ENCODE measurements at regions not wholly inside any gene's neighbourhood (a gene's known extent, or its start where the extent isn't known, plus 50 kb on each side); places are given as distances from the start of the nearest gene placed in this dataset.

GRCh38 chr18:73511771-73512503, 635.7 kb downstream of the FBXO15 start:
- no peak for FAIRE-seq
- Histone ChIP-seq H2AFZ (ENCODE audit: control insufficient read depth, low read depth, low read length) (no peak overlapping the region), H4K20me1 (ENCODE audit: control insufficient read depth, insufficient read depth) (no peaks in the 10 kb centered on the region), H3K9me3 (replicated peaks; ENCODE audit: control insufficient read depth, insufficient read depth, low read length) (no peaks in the 10 kb centered on the region), H3K4me2 (ENCODE audit: control insufficient read depth, insufficient read depth) (no peak overlapping the region), H3K36me3 (ENCODE audit: control insufficient read depth in 2 of 2, insufficient read depth in 2 of 2, low read length in 1 of 2) (no peaks in the 10 kb centered on the region), H3K27me3 (replicated peaks in 1 of 2; ENCODE audit: control insufficient read depth in 2 of 2, insufficient read depth in 2 of 2, low read length in 1 of 2) (no peaks in the 10 kb centered on the region), H3K27ac (ENCODE audit: control insufficient read depth, insufficient read depth) (no peak overlapping the region), H3K4me3 (no peak overlapping the region), H3K4me1 (ENCODE audit: control insufficient read depth, insufficient read depth, low read length) (no peaks in the 10 kb centered on the region), H3K9ac (ENCODE audit: control insufficient read depth, insufficient read depth, low read length) (no peak overlapping the region), H3K79me2 (ENCODE audit: control insufficient read depth, insufficient read depth, low read length) (no peaks in the 10 kb centered on the region)
- DNase-seq (ENCODE audit: low read depth, low spot score): no peak
- POLR2A ChIA-PET: no interaction called here
- no peak for ATAC-seq
- RAD21 ChIA-PET (ENCODE audit: unreplicated experiment): no interaction called here
- no TSS peak for BruUV-seq (replicated peaks)
- 31% methylated on average over 12 of the region's 12 CpGs for WGBS (ENCODE audit: insufficient coverage, insufficient replicate concordance, low lambda C conversion rate, missing lambda C conversion rate)
- TF ChIP-seq HDAC6 (IDR thresholded peaks at IDR 0.05; ENCODE audit: unreplicated experiment) (no peak), YY1 (IDR thresholded peaks at IDR 0.05; ENCODE audit: low read depth, low read length) (no peak), CBX3 (IDR thresholded peaks at IDR 0.05; ENCODE audit: borderline replicate concordance, low read depth) (no peak), KLF5 (IDR thresholded peaks at IDR 0.05; ENCODE audit: partially characterized antibody) (no peak), ZNF622 (IDR thresholded peaks at IDR 0.05) (no peak), CEBPB (IDR thresholded peaks at IDR 0.05; ENCODE audit: borderline replicate concordance in 1 of 2, low read depth in 2 of 2, low read length in 2 of 2) (no peak), SUPT20H (IDR thresholded peaks at IDR 0.05; ENCODE audit: borderline replicate concordance, control insufficient read depth, low read depth, low read length) (no peak), MXI1 (IDR thresholded peaks at IDR 0.05; ENCODE audit: low read depth, low read length) (no peak), MTA2 (IDR thresholded peaks at IDR 0.05; ENCODE audit: low read depth) (no peak)
- TF ChIP-seq, protein P1, sequence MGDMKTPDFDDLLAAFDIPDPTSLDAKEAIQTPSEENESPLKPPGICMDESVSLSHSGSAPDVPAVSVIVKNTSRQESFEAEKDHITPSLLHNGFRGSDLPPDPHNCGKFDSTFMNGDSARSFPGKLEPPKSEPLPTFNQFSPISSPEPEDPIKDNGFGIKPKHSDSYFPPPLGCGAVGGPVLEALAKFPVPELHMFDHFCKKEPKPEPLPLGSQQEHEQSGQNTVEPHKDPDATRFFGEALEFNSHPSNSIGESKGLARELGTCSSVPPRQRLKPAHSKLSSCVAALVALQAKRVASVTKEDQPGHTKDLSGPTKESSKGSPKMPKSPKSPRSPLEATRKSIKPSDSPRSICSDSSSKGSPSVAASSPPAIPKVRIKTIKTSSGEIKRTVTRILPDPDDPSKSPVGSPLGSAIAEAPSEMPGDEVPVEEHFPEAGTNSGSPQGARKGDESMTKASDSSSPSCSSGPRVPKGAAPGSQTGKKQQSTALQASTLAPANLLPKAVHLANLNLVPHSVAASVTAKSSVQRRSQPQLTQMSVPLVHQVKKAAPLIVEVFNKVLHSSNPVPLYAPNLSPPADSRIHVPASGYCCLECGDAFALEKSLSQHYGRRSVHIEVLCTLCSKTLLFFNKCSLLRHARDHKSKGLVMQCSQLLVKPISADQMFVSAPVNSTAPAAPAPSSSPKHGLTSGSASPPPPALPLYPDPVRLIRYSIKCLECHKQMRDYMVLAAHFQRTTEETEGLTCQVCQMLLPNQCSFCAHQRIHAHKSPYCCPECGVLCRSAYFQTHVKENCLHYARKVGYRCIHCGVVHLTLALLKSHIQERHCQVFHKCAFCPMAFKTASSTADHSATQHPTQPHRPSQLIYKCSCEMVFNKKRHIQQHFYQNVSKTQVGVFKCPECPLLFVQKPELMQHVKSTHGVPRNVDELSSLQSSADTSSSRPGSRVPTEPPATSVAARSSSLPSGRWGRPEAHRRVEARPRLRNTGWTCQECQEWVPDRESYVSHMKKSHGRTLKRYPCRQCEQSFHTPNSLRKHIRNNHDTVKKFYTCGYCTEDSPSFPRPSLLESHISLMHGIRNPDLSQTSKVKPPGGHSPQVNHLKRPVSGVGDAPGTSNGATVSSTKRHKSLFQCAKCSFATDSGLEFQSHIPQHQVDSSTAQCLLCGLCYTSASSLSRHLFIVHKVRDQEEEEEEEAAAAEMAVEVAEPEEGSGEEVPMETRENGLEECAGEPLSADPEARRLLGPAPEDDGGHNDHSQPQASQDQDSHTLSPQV (IDR thresholded peaks at IDR 0.05): no peak
- TF ChIP-seq, protein P2, sequence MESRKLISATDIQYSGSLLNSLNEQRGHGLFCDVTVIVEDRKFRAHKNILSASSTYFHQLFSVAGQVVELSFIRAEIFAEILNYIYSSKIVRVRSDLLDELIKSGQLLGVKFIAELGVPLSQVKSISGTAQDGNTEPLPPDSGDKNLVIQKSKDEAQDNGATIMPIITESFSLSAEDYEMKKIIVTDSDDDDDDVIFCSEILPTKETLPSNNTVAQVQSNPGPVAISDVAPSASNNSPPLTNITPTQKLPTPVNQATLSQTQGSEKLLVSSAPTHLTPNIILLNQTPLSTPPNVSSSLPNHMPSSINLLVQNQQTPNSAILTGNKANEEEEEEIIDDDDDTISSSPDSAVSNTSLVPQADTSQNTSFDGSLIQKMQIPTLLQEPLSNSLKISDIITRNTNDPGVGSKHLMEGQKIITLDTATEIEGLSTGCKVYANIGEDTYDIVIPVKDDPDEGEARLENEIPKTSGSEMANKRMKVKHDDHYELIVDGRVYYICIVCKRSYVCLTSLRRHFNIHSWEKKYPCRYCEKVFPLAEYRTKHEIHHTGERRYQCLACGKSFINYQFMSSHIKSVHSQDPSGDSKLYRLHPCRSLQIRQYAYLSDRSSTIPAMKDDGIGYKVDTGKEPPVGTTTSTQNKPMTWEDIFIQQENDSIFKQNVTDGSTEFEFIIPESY (IDR thresholded peaks at IDR 0.05): no peak
- intact Hi-C loops (cut with micrococcal nuclease; ENCODE audit: unreplicated experiment) (no loop called here), in situ Hi-C loops (cut with MboI) (no loop called here)
- CTCF ChIA-PET: no interaction called here
- SMC1A ChIA-PET (ENCODE audit: uncharacterized antibody, unreplicated experiment): no interaction called here
